GM12891 (cell line): ENCODE measurements at regions not wholly inside any gene's neighbourhood (a gene's known extent, or its start where the extent isn't known, plus 50 kb on each side); places are given as distances from the start of the nearest gene placed in this dataset.
"Not testable (repeated sequence)": the region's sequence is repeated elsewhere in the genome, so short reads cannot be mapped to it uniquely, and the experiment has no call there.

Experiments used
- DNase-seq: peaks from one replicate; pipeline ENCODE4 v3.0.0; 2011; ENCODE audit warnings: low spot score; ENCODE audit not compliant: insufficient read length
- FAIRE-seq: peaks from 2 replicates; lab custom pipeline; 2011; peaks lifted over from hg19 to GRCh38; lab: Jason Lieb, UNC
- PAX5 ChIP-seq: IDR thresholded peaks from 2 replicates; pipeline ENCODE4 v1.6.1; 2011; ENCODE audit warnings: low read length, moderate library complexity, mild to moderate bottlenecking; ENCODE audit not compliant: insufficient read depth, severe bottlenecking
- POLR2A ChIP-seq: IDR thresholded peaks from 2 replicates; pipeline ENCODE4 v1.6.1; 2011; ENCODE audit warnings: low read depth, low read length, control low read depth
- POLR2AphosphoS5 ChIP-seq: IDR thresholded peaks from 2 replicates; pipeline ENCODE4 v1.6.1; 2011; ENCODE audit warnings: low read depth, low read length, control low read depth
- POU2F2 ChIP-seq: IDR thresholded peaks from 2 replicates; pipeline ENCODE4 v1.6.1; 2011; ENCODE audit warnings: low read depth, mild to moderate bottlenecking, control low read depth, low read length, moderate library complexity
- SPI1 ChIP-seq: IDR thresholded peaks from 2 replicates; pipeline ENCODE4 v1.6.1; 2011; ENCODE audit warnings: low read depth, low read length, control low read depth
- TAF1 ChIP-seq: IDR thresholded peaks from 2 replicates; pipeline ENCODE4 v1.6.1; 2011; ENCODE audit warnings: low read depth, low read length, control low read depth

DNA sequence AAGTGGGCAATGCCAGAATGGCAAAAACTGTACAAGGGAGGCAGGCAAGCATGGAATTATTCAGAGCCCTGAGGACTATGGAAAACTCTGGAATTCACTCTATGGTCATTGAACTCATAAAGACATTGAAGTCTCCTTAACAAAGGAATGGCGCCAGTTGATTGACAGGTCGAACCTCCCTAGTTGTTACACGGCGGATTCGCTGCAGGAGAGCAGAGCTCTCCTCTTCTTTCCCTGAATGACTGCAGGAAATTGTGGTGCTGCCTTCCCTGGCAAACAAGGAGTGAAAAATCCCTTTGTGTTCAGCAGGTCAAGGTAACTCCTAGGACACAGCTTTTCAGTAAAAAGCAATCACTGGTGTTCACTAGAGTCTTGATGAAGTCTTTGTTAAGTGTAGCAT lies 732.8 kb upstream of the FRG1 start:
- FAIRE-seq (no peak), DNase-seq (no peak)
- TF ChIP-seq POLR2A (no peak), POLR2AphosphoS5 (no peak), TAF1 (no peak), POU2F2 (no peak), SPI1 (no peak), PAX5 (no peak)

DNA sequence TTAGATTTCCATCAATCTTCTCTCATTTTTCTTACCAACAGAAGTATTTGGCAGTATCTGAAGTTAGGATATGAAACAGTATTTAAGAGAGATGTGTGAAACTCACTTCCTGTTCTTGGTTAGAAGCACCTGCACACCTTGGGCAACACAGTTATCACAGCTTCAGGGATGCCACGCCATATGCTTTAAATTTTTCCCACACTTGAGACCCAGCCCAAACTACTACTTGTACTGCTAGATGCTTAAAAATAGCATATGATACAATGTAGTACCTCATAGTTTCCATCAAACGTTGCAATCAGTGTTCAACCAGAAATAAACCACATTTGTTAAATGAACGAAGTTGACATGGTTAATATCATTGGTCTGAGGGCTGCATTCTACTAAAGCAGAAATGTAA lies 725.1 kb upstream of the FRG1 start:
- no peak for FAIRE-seq
- TF ChIP-seq PAX5 (no peak), POLR2AphosphoS5 (no peak), POLR2A (no peak), TAF1 (no peak), POU2F2 (no peak), SPI1 (no peak)

DNA sequence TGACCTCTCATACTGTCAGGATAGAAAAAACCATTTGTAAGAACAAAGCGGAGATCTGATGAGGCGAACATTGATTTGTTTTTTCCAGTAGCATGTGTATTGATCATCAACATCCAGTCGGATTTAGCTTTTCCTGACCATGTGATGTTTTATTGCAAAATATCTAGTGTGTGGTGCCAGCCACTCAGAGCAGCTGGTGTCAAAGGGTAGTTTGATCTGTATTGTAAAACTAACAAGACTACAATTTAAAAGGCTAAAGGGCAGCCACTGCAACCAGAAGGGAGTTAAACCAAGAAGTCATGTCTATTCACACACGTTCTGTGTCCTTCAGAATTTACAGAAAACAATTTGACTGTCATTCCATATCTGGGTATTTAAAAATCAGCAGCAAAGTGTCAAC lies 719.0 kb upstream of the FRG1 start:
- DNase-seq, result no peak
- FAIRE-seq, result no peak
- TF ChIP-seq TAF1, result no peak
- TF ChIP-seq PAX5, result no peak
- TF ChIP-seq POU2F2, result no peak
- TF ChIP-seq POLR2AphosphoS5, result no peak
- TF ChIP-seq SPI1, result no peak
- no peak for TF ChIP-seq POLR2A

More for the DNA sequence above, 725.1 kb upstream of the FRG1 start:
- no peak for DNase-seq

DNA sequence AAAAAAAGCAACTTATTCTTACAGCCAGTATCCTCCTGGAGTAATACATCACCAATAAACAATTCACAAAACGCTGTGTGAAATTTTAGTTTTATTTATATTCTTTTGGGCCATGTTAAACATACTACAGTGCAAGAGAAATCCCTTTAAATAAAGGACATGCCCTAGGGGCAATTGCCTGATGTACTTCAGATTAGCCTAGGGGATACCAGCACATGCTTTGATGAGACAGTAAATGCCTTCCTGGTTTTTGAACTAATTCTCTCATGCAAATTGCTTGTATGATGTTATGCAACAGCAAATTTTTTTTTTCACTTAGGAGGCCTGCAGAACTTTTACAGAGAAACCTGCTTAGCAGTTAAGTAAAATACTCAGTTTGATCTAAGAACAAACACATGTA lies 711.9 kb upstream of the FRG1 start:
- TF ChIP-seq POU2F2 (no peak), SPI1 (no peak), POLR2AphosphoS5 (no peak), TAF1 (no peak)
- no peak for FAIRE-seq
- no peak for DNase-seq

DNA sequence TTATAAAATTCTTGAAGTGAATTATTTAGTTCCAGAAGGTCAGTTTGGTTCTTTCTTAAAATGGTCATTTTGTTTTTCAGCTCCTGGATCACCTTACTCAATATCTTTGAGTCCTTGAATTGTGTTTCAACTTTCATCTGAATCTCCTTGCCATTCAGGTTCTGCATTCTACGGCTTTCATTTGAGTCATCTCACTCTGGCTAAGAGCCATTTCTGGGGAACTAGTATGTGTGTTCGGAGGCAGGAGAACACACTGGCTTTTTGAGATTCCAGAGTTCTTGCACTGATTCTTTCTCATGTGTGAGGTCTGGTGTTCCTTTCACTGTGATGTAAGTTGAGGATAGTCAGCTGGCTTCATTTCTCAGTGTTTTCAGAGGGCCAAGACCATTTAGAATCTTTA lies 708.4 kb upstream of the FRG1 start:
- TF ChIP-seq POU2F2 (no peak), TAF1 (no peak), PAX5 (no peak), POLR2AphosphoS5 (no peak), SPI1 (no peak), POLR2A (no peak)
- no peak for FAIRE-seq
- no peak for DNase-seq

DNA sequence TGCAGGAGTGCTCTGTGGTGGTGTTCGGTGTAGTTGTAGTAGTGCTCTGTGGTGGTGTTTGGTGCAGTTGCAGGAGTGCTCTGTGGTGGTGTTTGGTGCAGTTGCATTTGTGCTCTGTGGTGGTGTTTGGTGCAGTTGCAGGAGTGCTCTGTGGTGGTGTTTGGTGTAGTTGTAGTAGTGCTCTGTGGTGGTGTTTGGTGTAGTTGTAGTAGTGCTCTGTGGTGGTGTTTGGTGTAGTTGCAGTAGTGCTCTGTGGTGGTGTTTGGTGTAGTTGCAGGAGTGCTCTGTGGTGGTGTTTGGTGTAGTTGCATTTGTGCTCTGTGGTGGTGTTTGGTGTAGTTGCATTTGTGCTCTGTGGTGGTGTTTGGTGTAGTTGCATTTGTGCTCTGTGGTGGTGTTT lies 706.9 kb upstream of the FRG1 start:
- not testable (repeated sequence) for DNase-seq
- FAIRE-seq, result peak; percentile 100

DNA sequence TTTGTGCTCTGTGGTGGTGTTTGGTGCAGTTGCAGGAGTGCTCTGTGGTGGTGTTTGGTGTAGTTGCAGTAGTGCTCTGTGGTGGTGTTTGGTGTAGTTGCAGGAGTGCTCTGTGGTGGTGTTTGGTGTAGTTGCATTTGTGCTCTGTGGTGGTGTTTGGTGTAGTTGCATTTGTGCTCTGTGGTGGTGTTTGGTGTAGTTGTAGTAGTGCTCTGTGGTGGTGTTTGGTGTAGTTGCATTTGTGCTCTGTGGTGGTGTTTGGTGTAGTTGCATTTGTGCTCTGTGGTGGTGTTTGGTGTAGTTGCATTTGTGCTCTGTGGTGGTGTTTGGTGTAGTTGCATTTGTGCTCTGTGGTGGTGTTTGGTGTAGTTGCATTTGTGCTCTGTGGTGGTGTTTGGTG lies 705.7 kb upstream of the FRG1 start:
- DNase-seq, result not testable (repeated sequence)
- peak; percentile 100 for FAIRE-seq

DNA sequence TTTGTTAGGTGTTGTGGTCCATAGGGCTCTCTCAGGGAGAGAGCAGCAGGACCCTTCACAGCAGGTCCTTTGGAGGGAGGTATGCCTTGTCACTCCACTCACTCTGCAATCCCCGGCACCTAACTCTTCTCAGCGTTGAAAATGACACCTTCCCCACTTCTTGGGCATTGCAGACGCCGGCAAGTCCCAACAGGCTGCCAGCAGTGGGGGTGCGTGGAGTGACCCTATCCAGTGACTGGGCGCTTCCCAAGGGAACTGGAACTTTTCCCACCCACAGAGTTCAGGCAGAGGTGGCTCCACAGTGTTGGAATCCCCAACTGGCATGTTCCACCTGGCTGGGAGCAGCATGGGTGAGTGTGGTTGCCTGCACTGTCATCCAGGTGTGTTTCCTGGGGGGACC lies 705.1 kb upstream of the FRG1 start:
- FAIRE-seq (no peak), DNase-seq (no peak)
- no peak for TF ChIP-seq POLR2A
- TF ChIP-seq POU2F2, result no peak
- TF ChIP-seq SPI1, result no peak
- no peak for TF ChIP-seq PAX5
- TF ChIP-seq TAF1, result no peak
- no peak for TF ChIP-seq POLR2AphosphoS5

DNA sequence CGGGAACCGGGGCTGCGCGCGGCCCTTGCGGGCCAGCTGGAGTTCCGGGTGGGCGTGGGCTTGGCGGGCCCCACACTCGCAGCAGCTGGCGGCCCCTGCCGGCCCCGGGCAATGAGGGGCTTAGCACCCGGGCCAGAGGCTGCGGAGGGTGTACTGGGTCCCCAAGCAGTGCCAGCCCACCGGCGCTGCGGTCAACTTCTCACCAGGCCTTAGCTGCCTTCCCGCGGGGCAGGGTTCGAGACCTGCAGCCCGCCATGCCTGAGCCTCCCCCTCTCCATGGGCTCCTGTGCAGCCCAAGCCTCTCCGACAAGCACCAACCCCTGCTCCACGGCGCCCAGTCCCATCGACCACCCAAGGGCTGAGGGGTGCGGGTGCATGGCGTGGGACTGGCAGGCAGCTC lies 704.4 kb upstream of the FRG1 start:
- not testable (repeated sequence) for DNase-seq, FAIRE-seq

DNA sequence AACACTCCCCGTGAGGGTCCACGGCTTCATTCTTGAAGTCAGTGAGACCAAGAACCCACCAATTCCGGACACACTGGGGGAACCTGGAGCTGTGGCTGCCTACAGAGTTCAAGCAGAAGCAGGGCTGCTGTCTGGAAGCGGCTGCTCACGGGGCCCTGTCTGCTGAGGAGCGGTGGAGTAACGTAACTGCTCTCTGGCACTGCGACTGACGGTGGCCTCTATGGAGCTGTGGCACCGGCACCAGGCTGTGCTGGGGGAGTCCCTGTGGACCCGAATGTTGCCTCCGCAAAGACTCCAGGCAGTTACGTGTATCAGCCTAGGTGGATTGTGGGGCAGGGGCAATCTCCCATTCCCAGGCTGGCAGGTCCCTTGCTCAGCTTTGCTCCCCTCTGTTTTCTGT lies 703.3 kb upstream of the FRG1 start:
- no peak for FAIRE-seq
- TF ChIP-seq PAX5, result no peak
- no peak for TF ChIP-seq POLR2A
- no peak for TF ChIP-seq SPI1
- no peak for TF ChIP-seq POU2F2
- TF ChIP-seq TAF1, result no peak
- TF ChIP-seq POLR2AphosphoS5, result no peak
- no peak for DNase-seq

DNA sequence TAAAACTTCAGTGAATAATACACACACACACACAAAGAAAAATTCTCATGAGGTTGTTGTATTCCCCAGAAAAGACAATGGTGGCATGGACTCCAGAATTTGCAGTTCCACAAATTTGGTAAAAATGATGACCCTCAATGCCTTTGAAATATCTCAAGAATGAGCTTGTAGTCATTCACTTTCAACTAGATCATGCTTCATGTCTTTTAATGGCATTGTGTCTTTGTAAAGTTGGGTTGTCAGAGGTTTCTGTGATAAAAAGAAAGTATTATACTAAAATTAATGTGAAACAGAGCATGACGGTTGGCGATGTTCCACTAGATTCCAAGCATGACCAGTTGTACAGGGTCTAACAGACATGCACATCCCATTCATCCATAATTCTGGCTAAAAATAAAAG lies 685.0 kb upstream of the FRG1 start:
- TF ChIP-seq TAF1 (no peak), POLR2AphosphoS5 (no peak), PAX5 (no peak), SPI1 (no peak), POLR2A (no peak), POU2F2 (no peak)
- no peak for DNase-seq
- no peak for FAIRE-seq
